Fibroblast of mammary gland (primary cell): ENCODE measurements at regions not wholly inside any gene's neighbourhood (a gene's known extent, or its start where the extent isn't known, plus 50 kb on each side); places are given as distances from the start of the nearest gene placed in this dataset.

Source experiments
- DNase-seq: peaks from one replicate; pipeline ENCODE4 v3.0.0-alpha.2; 2010; ENCODE audit warnings: low read depth
- H3K4me3 ChIP-seq: 2 replicates; pipeline ENCODE4 v1.5.1; 2011; ENCODE audit warnings: low read depth, mild to moderate bottlenecking, low read length, moderate library complexity; ENCODE audit not compliant: control insufficient read depth
- CTCF ChIP-seq: conservative IDR thresholded peaks from 2 replicates; pipeline ENCODE4 v1.5.1; 2011; ENCODE audit warnings: low read depth, low read length, inconsistent platforms; ENCODE audit not compliant: control insufficient read depth, insufficient read depth

- H3K4me3 ChIP-seq, result no peak overlapping the region
- no peak for DNase-seq
- no peak for TF ChIP-seq CTCF
These were observed 982.2 kb upstream of the MAP3K7 start for GRCh38 chr6:91569071-91569470.

GRCh38 chr6:91566467-91566866 lies 979.6 kb upstream of the MAP3K7 start:
- no peak overlapping the region for H3K4me3 ChIP-seq
- TF ChIP-seq CTCF, result no peak
- DNase-seq, result no peak

GRCh38 chr6:91565207-91565606 lies 978.3 kb upstream of the MAP3K7 start:
- no peak for DNase-seq
- no peak for TF ChIP-seq CTCF
- H3K4me3 ChIP-seq, result no peak overlapping the region

- H3K4me3 ChIP-seq, result no peak overlapping the region
- TF ChIP-seq CTCF, result no peak
- no peak for DNase-seq
These were observed 976.1 kb upstream of the MAP3K7 start for GRCh38 chr6:91562955-91563354.

GRCh38 chr6:91560409-91560808 lies 973.5 kb upstream of the MAP3K7 start:
- TF ChIP-seq CTCF, result no peak
- no peak for DNase-seq
- H3K4me3 ChIP-seq, result no peak overlapping the region

GRCh38 chr6:91540902-91541301 lies 954.0 kb upstream of the MAP3K7 start:
- H3K4me3 ChIP-seq, result no peak overlapping the region
- TF ChIP-seq CTCF, result no peak
- no peak for DNase-seq

GRCh38 chr6:91539456-91539855 lies 952.6 kb upstream of the MAP3K7 start:
- TF ChIP-seq CTCF, result no peak
- H3K4me3 ChIP-seq, result no peak overlapping the region
- no peak for DNase-seq
